ENCODE measurements at regions not wholly inside any gene's neighbourhood (a gene's known extent, or its start where the extent isn't known, plus 50 kb on each side); places are given as distances from the start of the nearest gene placed in this dataset.

DNA sequence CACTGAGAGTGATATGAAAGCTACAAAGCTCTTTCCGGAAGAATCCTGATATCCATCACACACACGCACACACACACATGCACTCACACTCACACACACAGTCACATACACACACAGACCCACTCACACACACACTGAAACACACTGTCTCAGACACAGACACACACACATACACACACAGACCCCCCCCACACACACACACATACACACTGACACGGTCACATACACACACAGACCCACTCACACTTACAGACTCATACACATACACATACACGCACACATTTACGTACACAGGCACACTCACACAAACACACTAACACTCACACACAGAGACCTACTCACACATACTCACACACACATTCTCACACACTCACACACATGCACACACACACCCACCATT, 58.6 kb downstream of the LIG4 start:
- DNase-seq, result no peak

DNA sequence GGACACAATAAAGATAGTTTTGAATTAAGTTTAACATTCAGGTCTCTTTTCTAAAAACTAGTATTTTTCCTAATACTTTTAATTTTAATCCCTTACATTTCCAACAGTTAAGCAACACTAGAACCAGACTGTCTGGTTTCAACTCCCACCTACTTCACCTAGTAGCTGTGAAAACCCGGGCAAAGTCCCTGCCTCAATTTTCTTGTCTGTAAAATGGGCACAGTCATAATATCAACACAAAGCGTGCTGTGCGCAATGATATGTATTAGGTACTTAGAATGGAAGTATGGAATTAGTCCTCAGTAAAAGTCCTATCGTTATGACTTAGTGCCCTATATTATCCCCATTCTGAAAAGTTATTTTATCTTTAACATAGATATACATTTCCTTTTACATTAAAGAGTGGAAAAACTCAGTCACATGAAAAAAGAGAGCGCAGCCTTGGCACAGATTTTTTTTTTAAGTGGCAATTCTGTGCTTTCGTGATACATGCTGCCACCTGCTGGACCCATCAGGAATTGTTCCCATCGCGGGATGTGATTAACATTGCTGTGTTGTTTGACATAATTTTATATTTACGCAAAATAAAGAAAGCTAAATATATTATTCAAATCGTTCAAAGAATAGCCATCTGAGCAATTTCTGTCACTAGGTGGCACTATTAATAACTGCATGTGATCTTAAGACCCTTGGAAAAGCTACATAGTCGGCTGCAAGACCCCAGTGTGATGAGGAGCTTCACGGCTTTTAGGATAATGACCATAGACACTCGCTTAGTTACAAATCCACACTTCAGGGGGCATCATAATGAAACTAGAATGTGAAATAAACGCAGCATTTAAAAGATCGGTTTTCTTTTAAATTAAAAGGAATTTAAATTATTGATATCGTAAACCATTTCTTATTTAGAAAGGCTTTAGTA, 59.9 kb downstream of the LIG4 start:
- peak; percentile 4 for DNase-seq

DNA sequence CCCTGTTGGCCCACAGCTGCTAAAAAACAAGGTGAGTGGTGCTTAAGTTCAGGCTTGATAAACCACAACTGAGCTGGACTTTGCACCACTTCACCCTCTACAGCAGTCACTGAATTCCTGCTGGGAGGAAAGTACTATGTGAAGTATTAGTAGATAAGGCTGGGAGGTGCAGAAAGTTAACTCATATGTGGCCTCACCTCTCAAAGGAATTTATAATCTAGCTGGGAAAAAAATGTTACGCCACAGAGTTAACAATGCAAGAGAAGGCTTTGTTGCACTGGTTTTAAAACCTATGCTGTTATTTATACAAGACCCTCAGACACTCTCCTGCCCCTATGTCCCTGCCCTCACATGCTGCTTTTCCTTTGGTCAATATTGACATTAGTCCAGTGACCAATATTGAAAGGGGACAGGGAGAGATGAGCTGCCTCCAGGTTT, 60.9 kb downstream of the LIG4 start:
- no peak for DNase-seq

DNA sequence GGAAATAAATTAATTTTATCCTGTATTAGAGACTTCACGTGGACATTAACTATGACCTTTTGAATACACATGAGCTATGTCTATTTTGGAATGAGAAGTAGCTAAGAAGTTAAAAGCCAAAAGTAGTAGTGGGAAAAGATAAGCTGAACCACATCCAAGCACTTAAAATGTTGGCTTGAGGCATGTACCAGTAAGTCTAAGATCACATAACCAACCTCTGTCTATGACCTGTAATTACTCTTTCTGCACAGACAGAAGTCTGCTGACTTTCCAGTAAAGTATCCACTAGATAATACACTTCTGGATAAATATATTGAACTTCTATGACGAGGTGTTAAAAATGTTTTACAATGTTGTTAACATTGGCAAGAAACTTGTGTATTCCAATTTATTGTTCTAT, 68.7 kb downstream of the LIG4 start:
- DNase-seq, result no peak

DNA sequence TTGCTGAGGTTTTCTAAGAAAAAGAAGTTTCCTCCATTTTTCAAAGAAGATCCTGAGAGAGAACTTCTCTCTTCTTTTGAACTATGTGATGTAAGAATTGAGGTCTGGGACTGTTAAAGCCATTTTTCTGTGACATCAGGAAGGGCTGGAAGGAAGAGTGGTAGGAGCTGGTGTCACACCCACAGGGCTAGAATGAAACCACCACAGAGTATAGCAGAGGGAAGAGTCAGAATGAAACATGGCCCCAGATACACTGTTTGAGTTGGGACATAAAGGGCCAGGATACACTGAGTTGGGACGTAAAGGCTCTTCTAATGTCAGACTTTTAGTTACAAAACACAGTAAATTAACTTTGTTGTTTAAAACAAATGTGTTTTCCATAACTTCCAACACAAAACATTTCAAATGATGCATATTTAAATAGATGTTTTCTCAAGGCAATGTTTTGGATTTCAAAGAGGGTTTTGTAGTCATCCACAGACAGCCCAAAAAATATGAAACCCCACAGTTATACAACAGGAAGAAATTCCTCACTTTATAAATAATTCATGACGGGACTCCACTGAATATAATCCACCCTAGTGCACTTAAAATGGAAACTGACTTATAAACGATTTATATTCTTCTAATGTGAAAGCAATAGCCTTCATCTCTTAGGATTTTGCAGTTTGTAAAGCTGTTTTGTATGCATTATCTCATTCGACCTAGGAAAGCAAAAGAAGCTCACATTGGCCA, 72.5 kb downstream of the LIG4 start:
- DNase-seq, result no peak

DNA sequence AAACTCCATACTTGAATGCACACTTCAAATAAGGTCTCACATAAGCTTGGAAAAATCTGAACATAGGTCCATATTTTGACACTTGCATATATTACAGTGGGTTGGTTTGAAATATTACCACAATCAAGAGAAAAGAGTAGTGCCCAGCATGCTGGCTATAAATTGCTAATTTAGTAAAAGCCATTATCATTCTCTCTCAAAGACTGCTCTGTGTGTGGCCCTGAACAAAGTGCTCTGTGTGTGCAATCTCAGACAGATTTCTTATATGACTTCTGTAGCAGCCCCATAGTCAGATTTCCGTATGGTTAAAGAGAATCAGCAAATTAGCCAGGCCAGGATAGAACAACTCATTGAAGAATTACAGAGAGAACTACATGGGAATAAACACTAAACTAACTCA, 78.2 kb downstream of the LIG4 start:
- DNase-seq, result no peak

DNA sequence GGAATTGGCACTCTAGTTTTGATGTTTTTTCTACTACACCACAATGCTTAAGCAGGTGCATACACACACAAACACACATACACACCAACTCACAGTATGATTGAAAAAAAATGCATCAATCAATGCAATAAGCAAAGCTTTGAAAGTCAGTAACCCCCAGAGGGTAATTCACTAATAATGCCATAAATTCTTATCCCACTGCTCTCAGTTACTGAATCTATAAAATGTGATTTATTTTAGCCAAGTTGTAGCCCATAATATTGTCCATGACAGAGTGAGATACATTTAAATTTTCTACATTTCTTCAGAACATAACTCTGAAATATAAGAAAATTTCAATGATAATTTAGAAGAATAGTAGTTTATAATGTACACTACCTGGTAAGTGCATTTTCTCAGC, 87.9 kb downstream of the LIG4 start:
- no peak for DNase-seq

DNA sequence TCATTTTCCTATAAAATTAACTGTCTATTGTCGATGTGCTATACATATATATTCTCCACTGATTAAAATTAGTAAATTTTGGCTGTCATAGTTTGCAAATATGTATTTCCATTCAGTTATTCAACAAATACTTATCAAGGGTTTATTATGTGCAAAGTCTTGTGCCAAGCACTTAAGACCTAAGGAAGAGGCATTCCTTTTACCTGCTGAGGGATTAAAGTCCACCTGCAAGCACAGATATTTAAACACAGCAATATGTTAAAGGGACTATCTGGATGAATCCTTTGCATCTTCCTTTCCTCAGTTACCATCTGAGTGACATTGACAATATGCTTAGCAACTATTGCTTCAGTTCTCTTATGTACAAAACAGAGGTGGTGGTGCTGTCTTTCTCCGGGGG, 89.3 kb downstream of the LIG4 start:
- no peak for DNase-seq

DNA sequence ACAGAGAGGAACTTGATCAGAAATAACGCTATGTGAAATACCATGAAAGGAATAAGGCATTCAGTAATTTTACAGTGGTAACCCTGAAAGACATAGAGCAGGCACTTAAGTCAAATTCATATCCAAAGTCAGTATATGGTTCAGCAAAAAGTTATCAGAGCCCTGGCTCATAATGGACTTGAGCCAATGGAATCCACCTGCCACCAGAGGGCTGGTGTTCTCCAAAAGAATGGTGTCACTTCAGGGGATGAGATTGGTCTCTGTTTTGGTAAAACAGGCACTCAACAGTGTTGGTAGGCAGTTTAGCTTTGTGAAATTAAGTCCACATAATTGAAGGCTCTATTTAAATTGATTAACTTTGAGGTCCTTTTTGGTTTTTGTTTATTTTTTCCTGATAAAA, 93.9 kb downstream of the LIG4 start:
- no peak for DNase-seq

DNA sequence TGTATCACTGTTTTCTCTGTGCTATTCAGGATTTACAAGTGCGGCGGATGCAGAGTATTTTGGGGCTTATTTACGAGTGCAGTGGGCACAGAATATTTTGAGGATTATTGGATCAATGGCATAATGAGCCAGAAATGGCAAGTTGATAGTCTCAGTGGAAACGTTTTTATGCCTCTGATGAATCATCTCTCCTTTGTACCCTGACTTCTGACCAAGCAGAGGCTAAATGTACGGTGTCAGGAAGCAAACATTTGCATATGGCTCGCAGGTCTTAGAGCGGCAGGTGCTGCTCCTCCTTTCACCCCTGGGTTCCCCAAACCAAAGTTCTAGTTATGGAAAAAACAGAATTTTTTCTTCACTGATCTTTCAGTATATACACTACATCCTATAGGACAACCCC, 94.5 kb downstream of the LIG4 start:
- no peak for DNase-seq

DNA sequence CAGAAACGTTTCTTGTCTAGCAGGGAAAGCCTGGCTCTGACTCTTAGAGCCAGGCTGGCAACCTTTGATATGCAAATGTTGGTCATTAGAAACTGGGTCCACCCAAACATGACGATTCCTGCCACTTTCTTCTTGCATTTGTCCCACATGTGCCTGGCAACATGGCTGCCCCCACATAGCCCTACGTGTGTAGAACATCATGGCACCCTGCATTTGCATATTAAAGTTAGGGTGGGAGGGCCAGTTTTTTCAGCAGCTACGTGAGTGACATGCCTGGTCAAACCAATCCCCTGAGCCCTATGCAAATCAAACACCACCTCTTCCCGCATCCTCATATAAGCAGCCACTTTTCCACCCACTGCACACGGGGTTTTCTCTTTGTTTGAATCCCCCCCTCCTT, 95.0 kb downstream of the LIG4 start:
- no peak for DNase-seq

DNA sequence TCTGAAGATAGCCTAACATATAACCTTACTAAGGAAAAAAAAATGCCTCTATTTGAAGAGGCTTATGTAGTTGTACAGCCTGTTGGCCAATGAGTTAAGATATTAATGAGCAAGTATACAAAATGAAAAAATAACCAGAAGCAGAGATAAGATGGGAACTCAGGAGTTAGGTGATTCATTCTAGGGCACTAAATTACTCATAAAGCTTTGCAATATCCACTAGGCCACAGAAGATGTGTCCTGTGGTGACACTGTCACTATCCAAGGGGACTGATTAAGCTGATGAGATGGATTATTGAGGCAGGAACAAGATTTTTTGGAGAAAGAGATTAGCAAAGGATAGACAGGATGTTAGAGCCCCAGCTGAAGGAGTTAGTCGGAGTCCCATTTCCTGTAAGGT, 99.6 kb downstream of the LIG4 start:
- DNase-seq, result no peak

DNA sequence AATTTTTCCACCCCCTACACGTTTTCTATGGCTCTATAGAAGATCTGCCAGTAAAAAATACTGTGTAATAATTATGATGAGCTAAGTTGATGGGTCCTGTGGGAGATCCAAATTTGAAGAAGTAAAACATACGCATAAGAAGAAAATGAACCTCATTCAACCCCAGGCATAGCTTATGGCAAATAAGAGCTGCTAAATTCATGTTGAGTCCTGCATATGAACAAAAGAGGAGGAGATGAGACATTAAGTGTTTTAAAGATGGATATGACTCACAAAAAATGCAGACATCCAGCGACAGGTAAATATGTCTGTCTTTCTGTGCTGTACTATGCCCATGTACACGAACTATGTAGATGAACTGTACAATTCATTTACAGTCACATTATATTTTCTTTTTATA, 101.9 kb downstream of the LIG4 start:
- no peak for DNase-seq

DNA sequence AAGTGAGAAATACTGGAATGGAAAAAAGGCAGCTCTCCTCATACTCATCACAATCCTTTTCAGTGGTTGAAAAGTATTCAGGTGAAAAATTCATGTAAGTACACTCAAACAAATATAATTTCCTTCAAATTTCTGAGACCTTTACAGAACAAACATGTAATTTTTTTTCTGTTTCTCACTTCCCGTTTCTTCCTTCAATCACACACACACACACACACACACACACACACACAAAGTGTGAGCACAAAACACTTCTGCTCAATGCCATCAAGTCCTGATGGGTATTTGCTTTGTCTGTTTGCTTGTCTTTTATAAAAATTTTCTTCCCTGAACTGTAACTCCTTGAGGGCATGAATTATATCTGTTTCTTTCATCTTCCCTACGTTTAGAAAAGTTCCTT, 110.6 kb downstream of the LIG4 start:
- no peak for DNase-seq

DNA sequence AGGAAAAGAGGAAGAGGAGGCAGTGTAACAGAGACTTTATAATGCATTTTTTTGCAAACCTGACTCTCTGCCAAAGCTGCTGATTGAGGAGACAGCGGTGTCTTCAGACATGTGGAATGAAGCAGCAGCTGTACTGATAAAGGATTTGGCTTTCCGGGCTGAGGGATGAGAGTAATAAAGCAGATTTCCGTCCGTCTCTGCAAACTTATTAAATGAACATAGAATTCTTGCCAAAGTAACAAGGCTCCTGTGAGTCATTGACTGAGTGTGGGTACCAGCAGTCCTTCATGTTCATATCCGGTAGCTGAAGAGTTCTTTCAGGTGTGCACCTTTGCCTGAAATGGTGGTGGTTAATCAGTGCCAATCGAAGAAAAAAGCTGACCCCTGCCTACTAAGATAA, 112.6 kb downstream of the LIG4 start:
- DNase-seq, result no peak

DNA sequence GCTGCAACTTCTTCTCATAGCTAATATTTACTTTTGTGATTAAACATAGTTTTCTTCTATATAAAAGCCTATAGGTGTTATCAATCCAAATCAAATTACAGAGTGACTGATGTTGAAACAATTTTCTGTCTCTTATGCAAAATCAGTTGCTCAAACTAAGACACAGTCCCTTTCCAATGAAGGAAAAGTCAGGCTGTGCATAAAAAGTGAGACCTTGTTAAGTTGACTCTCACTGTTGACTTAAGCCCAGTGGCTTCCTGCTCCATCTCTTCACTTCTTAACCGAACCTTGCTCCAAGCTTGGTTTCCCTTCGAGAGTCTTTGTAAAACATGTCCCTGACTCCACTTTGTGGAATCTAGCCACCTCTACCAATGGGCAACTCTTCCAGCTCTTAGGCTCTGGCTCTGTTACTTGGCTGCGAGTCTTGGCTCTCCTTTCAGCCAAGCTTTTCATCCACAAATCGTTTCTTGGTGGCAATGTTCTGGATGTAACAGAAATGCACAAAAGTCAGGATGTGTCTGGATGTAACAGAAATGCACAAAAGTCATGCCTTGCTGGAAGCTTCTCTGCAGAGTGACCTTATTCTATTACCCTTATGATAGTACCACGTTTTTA, 118.9 kb downstream of the LIG4 start:
- no peak for DNase-seq

DNA sequence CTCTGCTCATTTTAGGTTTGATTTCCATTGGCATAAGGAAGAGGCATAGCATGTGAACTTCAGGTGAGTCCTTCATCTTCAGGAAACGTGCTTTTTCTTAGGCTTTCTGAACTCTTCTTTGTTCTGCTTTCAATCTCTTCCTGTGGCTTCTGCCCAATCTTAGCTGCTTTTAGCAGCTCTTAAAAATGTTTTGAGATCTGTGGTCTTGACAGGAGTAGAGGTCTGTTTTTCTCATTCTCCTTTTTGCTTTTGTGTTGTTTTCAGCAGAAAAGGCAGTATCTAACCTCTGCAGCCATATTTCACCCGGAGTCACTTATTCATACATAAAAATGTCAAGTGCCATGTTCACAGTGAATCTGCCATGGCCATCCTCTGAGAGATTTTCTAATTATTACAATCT, 120.3 kb downstream of the LIG4 start:
- no peak for DNase-seq

DNA sequence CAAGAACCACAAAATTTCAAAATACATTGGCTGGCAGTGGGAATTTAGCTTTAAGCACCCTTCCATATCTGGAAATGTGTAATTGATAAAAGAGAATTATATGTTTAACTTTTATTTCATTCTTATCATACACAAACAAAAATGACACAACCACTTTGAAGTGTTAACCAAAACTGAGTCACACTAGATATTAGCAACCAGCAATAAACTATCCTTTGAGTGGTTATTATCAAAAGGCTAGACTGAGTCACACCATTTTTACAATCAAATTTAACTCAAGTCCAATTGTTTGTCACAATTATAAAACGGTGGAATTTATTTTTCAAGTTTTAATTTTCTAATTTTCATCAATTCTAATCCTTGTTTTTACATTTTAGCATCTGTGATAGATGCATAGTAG, 121.7 kb downstream of the LIG4 start:
- no peak for DNase-seq

DNA sequence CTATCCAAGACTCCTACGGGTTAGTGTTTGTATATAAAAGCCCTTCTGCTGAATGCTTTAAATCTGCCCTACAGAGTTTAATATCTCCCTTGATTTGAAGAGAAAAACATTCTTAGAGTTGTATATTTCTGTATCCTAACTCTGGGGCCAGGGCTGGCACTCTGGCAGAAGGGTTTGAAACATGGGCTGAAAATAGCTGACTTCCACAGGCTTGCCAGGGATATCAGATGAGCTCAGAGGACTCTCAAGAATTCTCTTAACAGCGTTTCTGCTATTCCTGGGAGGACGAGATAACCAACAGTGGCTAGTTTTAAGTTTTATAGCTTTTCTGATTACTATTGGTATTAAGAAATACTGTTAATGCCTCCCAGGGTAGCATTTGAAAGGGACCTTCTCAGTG, 127.5 kb downstream of the LIG4 start:
- no peak for DNase-seq

DNA sequence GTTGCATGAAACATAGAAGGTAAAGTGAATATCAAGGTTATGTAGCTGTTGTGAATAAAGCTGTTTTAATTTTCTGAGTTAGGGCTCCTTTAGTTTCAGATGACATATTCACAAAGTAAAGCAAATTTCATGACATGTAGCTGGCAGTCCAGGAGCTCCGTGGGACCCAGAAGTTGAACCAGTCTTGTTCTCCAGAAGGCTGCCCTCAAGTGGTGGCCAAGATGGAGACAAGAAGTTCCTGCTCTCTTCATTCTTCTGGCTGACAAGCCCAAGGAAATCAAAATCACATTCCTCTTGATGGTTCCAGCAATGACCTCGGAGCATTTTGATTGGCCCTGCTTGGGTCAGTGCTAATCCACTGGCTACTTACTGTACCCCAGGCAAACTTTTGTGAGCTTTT, 128.7 kb downstream of the LIG4 start:
- no peak for DNase-seq

DNA sequence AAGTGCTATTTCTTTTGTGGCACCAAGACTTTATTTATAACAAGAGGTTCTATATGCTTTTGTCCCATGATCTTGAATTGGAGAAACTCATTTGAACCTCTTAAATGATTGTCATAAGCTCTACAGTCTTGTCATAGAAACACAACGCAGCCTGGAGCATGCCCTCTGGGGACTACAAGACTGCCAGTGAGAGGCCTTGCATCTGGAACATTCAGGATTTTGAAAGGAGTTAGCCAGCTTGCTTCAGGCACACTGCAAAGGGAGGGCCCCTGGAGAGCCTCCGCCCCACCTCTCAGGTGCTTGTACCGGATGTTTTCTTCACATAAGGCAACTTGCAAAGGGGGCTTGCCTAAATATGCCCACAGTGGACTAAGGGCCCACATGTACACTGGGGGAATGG, 130.5 kb downstream of the LIG4 start:
- no peak for DNase-seq

DNA sequence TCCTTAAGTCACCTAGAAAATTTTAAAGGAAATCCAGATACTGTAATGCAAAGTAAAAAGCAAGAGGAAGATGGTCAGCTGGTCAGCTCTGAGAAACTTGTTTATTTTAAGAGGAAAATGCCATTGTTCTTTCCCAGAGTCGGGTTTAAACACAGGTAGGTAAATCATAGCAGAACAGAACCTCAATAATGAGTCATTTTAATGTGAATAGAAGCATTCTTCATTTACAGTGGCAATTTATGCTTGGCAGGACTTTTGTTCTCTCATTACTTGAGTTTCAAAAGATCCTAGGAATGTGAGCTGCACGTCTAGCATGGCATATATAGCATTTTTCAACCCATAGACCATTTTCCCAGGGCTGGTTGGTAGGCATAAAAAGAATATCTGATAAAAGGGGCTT, 132.3 kb downstream of the LIG4 start:
- DNase-seq, result no peak

DNA sequence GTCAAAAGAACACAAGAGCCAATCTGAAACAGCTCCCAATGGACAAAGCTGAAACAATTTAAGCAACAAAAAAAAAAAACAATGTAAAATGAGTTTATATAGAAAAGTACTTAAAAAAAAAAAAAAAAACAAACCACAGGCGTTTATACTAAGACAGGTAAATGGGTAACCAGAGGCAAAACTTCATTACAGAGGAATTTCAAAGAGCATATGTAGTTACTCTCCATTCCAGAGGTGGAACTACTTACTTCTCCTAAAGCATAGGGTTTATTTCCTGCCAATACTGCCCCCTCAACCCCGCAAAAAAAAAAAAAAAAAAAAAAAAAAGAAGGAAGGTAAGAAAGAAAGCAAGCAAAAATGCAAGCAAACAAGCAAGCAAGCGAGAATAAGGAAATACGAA, 132.9 kb downstream of the LIG4 start:
- DNase-seq, result no peak

DNA sequence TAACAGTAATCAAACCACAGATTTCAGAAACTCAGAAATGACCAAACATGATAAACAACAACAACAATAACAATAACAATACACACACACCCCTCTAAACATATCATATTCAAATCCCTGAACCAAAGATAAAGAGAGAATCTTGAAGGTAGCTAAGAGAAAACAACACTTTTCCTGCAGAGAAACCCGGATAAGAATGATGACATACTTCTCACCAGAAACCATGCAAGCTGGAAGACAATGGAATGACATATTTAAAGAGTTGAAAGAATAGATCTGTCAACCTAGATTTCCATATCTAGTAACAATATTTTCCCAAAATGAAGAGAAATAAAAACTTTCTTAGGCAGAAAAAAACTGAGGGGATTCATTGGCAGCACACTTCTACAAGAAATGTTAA, 138.1 kb downstream of the LIG4 start:
- DNase-seq, result no peak

Data from NCI-H2171 (cell line).